ENCODE measurements at regions not wholly inside any gene's neighbourhood (a gene's known extent, or its start where the extent isn't known, plus 50 kb on each side); places are given as distances from the start of the nearest gene placed in this dataset.

GRCh38 chr2:83859553-83859952 lies 599.5 kb downstream of the SUCLG1 start:
- no peaks in the 10 kb centered on the region for H3K9me2 ChIP-seq (ENCODE audit: low read depth, low read length)
- no peak overlapping the region for H2AFZ ChIP-seq (ENCODE audit: low read length)
- H3K9me3 ChIP-seq (ENCODE audit: low read length), result no peaks in the 10 kb centered on the region
- H3K4me1 ChIP-seq (ENCODE audit: insufficient read depth, low read length, severe bottlenecking), result no peaks in the 10 kb centered on the region
- no peaks in the 10 kb centered on the region for H3K36me3 ChIP-seq (ENCODE audit: insufficient read depth, low read length)
- no peaks in the 10 kb centered on the region for H3K27me3 ChIP-seq (ENCODE audit: insufficient read depth, low read length)
- H3K27ac ChIP-seq (ENCODE audit: low read depth, low read length, poor library complexity, severe bottlenecking), result no peak overlapping the region
- no peak overlapping the region for H3K4me2 ChIP-seq (ENCODE audit: low read length)
- H3K79me2 ChIP-seq (ENCODE audit: insufficient read depth, low read length), result no peaks in the 10 kb centered on the region
- no peak overlapping the region for H3K9ac ChIP-seq (ENCODE audit: low read length)
- no peaks in the 10 kb centered on the region for H3F3A ChIP-seq (ENCODE audit: insufficient read depth, low read length)
- H4K20me1 ChIP-seq (ENCODE audit: insufficient read depth, low read length), result no peaks in the 10 kb centered on the region
- no peak overlapping the region for H3K4me3 ChIP-seq (ENCODE audit: low read depth, low read length, poor library complexity, severe bottlenecking)
- TF ChIP-seq CTCF (IDR thresholded peaks at IDR 0.05; ENCODE audit: low read length) (no peak), EZH2 (IDR thresholded peaks at IDR 0.05; ENCODE audit: borderline replicate concordance, low read length) (no peak)

- no peaks in the 10 kb centered on the region for H3K27me3 ChIP-seq (ENCODE audit: insufficient read depth, low read length)
- TF ChIP-seq CTCF (IDR thresholded peaks at IDR 0.05; ENCODE audit: low read length) (no peak), EZH2 (IDR thresholded peaks at IDR 0.05; ENCODE audit: borderline replicate concordance, low read length) (no peak)
Measured at GRCh38 chr2:83851066-83851465, 608.0 kb downstream of the SUCLG1 start.

GRCh38 chr2:83850071-83850725 lies 608.9 kb downstream of the SUCLG1 start:
- Histone ChIP-seq H3K9me3 (ENCODE audit: low read length) (no peaks in the 10 kb centered on the region), H3F3A (ENCODE audit: insufficient read depth, low read length) (no peaks in the 10 kb centered on the region), H3K4me3 (ENCODE audit: low read depth, low read length, poor library complexity, severe bottlenecking) (no peak overlapping the region), H3K36me3 (ENCODE audit: insufficient read depth, low read length) (no peaks in the 10 kb centered on the region), H3K4me1 (ENCODE audit: insufficient read depth, low read length, severe bottlenecking) (no peaks in the 10 kb centered on the region), H3K9ac (ENCODE audit: low read length) (no peak overlapping the region), H3K27me3 (ENCODE audit: insufficient read depth, low read length) (no peaks in the 10 kb centered on the region), H3K4me2 (ENCODE audit: low read length) (no peak overlapping the region), H3K27ac (ENCODE audit: low read depth, low read length, poor library complexity, severe bottlenecking) (no peak overlapping the region), H2AFZ (ENCODE audit: low read length) (no peak overlapping the region), H3K79me2 (ENCODE audit: insufficient read depth, low read length) (no peaks in the 10 kb centered on the region), H4K20me1 (ENCODE audit: insufficient read depth, low read length) (no peaks in the 10 kb centered on the region), H3K9me2 (ENCODE audit: low read depth, low read length) (no peaks in the 10 kb centered on the region)
- TF ChIP-seq EZH2 (IDR thresholded peaks at IDR 0.05; ENCODE audit: borderline replicate concordance, low read length) (no peak), CTCF (IDR thresholded peaks at IDR 0.05; ENCODE audit: low read length) (no peak)

More at GRCh38 chr2:83851066-83851465, 608.0 kb downstream of the SUCLG1 start:
- H3K4me2 ChIP-seq (ENCODE audit: low read length), result no peak overlapping the region
- H3K9ac ChIP-seq (ENCODE audit: low read length), result no peak overlapping the region
- no peaks in the 10 kb centered on the region for H3K36me3 ChIP-seq (ENCODE audit: insufficient read depth, low read length)
- no peaks in the 10 kb centered on the region for H3F3A ChIP-seq (ENCODE audit: insufficient read depth, low read length)
- no peaks in the 10 kb centered on the region for H3K4me1 ChIP-seq (ENCODE audit: insufficient read depth, low read length, severe bottlenecking)
- no peaks in the 10 kb centered on the region for H3K9me2 ChIP-seq (ENCODE audit: low read depth, low read length)
- no peak overlapping the region for H3K4me3 ChIP-seq (ENCODE audit: low read depth, low read length, poor library complexity, severe bottlenecking)
- H3K27ac ChIP-seq (ENCODE audit: low read depth, low read length, poor library complexity, severe bottlenecking), result no peak overlapping the region
- H3K79me2 ChIP-seq (ENCODE audit: insufficient read depth, low read length), result no peaks in the 10 kb centered on the region
- H3K9me3 ChIP-seq (ENCODE audit: low read length), result no peaks in the 10 kb centered on the region
- no peaks in the 10 kb centered on the region for H4K20me1 ChIP-seq (ENCODE audit: insufficient read depth, low read length)
- H2AFZ ChIP-seq (ENCODE audit: low read length), result no peak overlapping the region
